Neural crest cell (in vitro differentiated cells): ENCODE measurements at regions not wholly inside any gene's neighbourhood (a gene's known extent, or its start where the extent isn't known, plus 50 kb on each side); places are given as distances from the start of the nearest gene placed in this dataset.

Source experiments
- DNase-seq: peaks from one replicate; pipeline ENCODE4 v3.0.0; 2021; ENCODE audit warnings: low read depth, mixed read lengths, low spot score
- H3K27ac Mint-ChIP-seq: one replicate; pipeline ENCODE4 v1.8.0; 2021; ENCODE audit warnings: mild to moderate bottlenecking, mixed read lengths; ENCODE audit not compliant: unreplicated experiment
- H3K27me3 Mint-ChIP-seq: 2 replicates; pipeline ENCODE4 v1.8.0; 2021; ENCODE audit warnings: low read depth, mild to moderate bottlenecking, mixed read lengths
- H3K36me3 Mint-ChIP-seq: 2 replicates; pipeline ENCODE4 v1.8.0; 2021; ENCODE audit warnings: low read depth, mild to moderate bottlenecking, mixed read lengths
- H3K4me1 Mint-ChIP-seq: 2 replicates; pipeline ENCODE4 v1.8.0; 2021; ENCODE audit warnings: mixed read lengths
- H3K4me3 Mint-ChIP-seq: one replicate; pipeline ENCODE4 v1.8.0; 2021; ENCODE audit warnings: mild to moderate bottlenecking, mixed read lengths
- H3K9me3 Mint-ChIP-seq: 2 replicates; pipeline ENCODE4 v1.8.0; 2021; ENCODE audit warnings: mixed read lengths
- TF ChIP-seq, protein P1 (sequence below): fragments of 200-600 bp; sonication (generic); conservative IDR thresholded peaks from 2 replicates; pipeline ENCODE4 v1.5.0; 2021; ENCODE audit warnings: antibody characterized with exemption, mild to moderate bottlenecking

GRCh38 chr1:56322211-56322610 is 257.2 kb downstream of the PLPP3 start:
- TF ChIP-seq, protein P1, sequence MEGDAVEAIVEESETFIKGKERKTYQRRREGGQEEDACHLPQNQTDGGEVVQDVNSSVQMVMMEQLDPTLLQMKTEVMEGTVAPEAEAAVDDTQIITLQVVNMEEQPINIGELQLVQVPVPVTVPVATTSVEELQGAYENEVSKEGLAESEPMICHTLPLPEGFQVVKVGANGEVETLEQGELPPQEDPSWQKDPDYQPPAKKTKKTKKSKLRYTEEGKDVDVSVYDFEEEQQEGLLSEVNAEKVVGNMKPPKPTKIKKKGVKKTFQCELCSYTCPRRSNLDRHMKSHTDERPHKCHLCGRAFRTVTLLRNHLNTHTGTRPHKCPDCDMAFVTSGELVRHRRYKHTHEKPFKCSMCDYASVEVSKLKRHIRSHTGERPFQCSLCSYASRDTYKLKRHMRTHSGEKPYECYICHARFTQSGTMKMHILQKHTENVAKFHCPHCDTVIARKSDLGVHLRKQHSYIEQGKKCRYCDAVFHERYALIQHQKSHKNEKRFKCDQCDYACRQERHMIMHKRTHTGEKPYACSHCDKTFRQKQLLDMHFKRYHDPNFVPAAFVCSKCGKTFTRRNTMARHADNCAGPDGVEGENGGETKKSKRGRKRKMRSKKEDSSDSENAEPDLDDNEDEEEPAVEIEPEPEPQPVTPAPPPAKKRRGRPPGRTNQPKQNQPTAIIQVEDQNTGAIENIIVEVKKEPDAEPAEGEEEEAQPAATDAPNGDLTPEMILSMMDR: no peak
- H3K27me3 Mint-ChIP-seq: no peaks in the 10 kb centered on the region
- peaks cover 17% of the 10 kb centered on the region for H3K4me1 Mint-ChIP-seq
- no peaks in the 10 kb centered on the region for H3K9me3 Mint-ChIP-seq
- no peaks in the 10 kb centered on the region for H3K36me3 Mint-ChIP-seq
- DNase-seq: no peak
- no peak overlapping the region for H3K27ac Mint-ChIP-seq
- no peak overlapping the region for H3K4me3 Mint-ChIP-seq

DNA sequence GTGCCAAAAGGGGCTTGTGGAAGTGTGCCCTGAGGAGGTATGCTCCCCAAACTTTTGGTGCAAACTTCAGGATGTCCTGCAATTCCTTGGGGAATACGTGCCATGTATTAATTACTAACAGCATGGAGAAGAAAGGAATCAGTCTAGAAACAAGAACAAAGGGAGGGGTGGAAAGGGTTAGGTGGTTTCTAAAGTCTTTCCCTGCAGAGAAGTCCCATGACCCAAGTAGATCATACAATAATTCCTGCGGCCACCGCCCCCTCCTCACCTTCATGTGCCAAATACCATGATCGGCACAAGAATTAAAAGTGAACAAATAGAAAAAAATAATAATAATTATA is 258.2 kb downstream of the PLPP3 start:
- H3K27ac Mint-ChIP-seq: no peak overlapping the region
- no peaks in the 10 kb centered on the region for H3K9me3 Mint-ChIP-seq
- DNase-seq: no peak

GRCh38 chr1:56320464-56321149 is 258.8 kb downstream of the PLPP3 start:
- Mint-ChIP-seq H3K9me3 (no peaks in the 10 kb centered on the region), H3K27ac (no peak overlapping the region), H3K4me3 (no peak overlapping the region), H3K4me1 (peaks cover 21% of the 10 kb centered on the region), H3K27me3 (no peaks in the 10 kb centered on the region), H3K36me3 (no peaks in the 10 kb centered on the region)
- TF ChIP-seq, protein P1: no peak
- no peak for DNase-seq

More for the DNA sequence above, 258.2 kb downstream of the PLPP3 start:
- Mint-ChIP-seq H3K4me1 (peaks cover 22% of the 10 kb centered on the region), H3K36me3 (no peaks in the 10 kb centered on the region), H3K4me3 (no peak overlapping the region), H3K27me3 (no peaks in the 10 kb centered on the region)
- TF ChIP-seq, protein P1: no peak

GRCh38 chr1:56317722-56318121 is 261.6 kb downstream of the PLPP3 start:
- Mint-ChIP-seq H3K9me3 (peaks cover 5% of the 10 kb centered on the region), H3K4me3 (no peak overlapping the region), H3K4me1 (peaks cover 16% of the 10 kb centered on the region), H3K27ac (no peak overlapping the region), H3K27me3 (no peaks in the 10 kb centered on the region), H3K36me3 (peaks cover 6% of the 10 kb centered on the region)
- DNase-seq: no peak
- TF ChIP-seq, protein P1: no peak

DNA sequence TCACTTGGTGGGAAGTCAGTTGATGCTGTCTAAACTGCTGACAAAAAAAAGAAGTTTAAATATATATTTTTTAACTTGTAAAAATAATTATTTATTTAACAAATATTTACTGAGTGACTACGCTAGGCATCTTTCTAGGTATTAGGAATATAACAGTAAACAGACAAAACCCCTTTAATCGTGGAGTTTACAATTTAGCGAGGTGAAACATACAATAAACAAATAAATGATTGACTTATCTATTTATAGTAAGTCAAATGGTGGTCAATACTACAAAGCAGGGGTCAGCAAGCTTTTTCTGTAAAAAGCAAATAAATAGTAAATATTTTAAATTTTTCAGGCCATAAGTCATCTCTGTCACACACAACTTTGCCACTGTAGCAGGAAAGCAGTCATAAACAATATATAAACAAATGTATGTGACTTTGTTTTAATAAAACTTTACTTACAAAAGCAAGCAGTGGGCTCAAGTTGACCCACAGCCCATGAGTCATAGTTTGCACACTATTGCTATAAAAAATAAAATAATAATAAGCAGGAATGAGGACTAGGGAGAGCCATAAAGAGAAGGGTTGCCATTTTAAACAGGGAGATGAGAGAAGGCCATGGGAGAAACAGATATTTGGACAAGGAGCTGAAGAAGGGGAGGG is 263.9 kb downstream of the PLPP3 start:
- H3K9me3 Mint-ChIP-seq: peaks cover 10% of the 10 kb centered on the region
- TF ChIP-seq, protein P1: no peak
- no peak overlapping the region for H3K27ac Mint-ChIP-seq
- H3K27me3 Mint-ChIP-seq: no peaks in the 10 kb centered on the region
- no peak for DNase-seq
- peaks cover 10% of the 10 kb centered on the region for H3K4me1 Mint-ChIP-seq
- no peak overlapping the region for H3K4me3 Mint-ChIP-seq
- peaks cover 6% of the 10 kb centered on the region for H3K36me3 Mint-ChIP-seq
